ENCODE measurements at regions not wholly inside any gene's neighbourhood (a gene's known extent, or its start where the extent isn't known, plus 50 kb on each side); places are given as distances from the start of the nearest gene placed in this dataset.

DNA sequence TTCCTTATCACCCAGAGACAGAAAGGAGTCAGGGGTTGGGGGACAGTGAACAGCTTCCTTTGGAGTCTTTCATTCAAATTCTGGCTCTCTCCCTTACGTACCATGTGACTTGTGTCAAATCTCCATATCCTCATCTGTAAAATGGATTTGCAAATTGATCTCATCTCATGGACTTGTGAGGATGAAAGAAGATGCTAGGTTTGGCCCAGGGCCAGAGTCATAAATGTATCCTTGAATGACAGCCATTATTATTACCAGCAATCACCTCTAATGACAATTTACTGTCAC, 67.8 kb upstream of the POLG start:
- TF ChIP-seq, protein P1, sequence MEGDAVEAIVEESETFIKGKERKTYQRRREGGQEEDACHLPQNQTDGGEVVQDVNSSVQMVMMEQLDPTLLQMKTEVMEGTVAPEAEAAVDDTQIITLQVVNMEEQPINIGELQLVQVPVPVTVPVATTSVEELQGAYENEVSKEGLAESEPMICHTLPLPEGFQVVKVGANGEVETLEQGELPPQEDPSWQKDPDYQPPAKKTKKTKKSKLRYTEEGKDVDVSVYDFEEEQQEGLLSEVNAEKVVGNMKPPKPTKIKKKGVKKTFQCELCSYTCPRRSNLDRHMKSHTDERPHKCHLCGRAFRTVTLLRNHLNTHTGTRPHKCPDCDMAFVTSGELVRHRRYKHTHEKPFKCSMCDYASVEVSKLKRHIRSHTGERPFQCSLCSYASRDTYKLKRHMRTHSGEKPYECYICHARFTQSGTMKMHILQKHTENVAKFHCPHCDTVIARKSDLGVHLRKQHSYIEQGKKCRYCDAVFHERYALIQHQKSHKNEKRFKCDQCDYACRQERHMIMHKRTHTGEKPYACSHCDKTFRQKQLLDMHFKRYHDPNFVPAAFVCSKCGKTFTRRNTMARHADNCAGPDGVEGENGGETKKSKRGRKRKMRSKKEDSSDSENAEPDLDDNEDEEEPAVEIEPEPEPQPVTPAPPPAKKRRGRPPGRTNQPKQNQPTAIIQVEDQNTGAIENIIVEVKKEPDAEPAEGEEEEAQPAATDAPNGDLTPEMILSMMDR (conservative IDR thresholded peaks at IDR 0.05) = no peak
- TF ChIP-seq EZH2 (IDR thresholded peaks at IDR 0.05; ENCODE audit: low read depth) = no peak
